B cell (primary cell): ENCODE measurements at regions not wholly inside any gene's neighbourhood (a gene's known extent, or its start where the extent isn't known, plus 50 kb on each side); places are given as distances from the start of the nearest gene placed in this dataset.

Experiments
- ATAC-seq: fragments of 200-7000 bp; cut with Tn5 transposase; one replicate; pipeline ENCODE4 v1.10.0; 2021; ENCODE audit warnings: low read depth, mild to moderate bottlenecking, moderate number of reproducible peaks, moderate library complexity
- CTCF ChIA-PET: fragments of 350-600 bp; sonication (Branson Sonifier 250); formaldehyde crosslinking; loops from one replicate; lab custom pipeline; 2021; ENCODE audit warnings: antibody characterized with exemption, inconsistent platforms; lab: Charles Lee
- POLR2A ChIA-PET: fragments of 350-600 bp; sonication (Branson Sonifier 250); formaldehyde crosslinking; loops from one replicate; lab custom pipeline; 2021; ENCODE audit warnings: antibody characterized with exemption; lab: Charles Lee
- DNase-seq: peaks from one replicate; pipeline ENCODE4 v3.0.0; 2013
- H2AFZ ChIP-seq: 2 replicates; pipeline ENCODE4 v1.6.1; 2012; ENCODE audit warnings: mild to moderate bottlenecking, low read depth, low read length; ENCODE audit not compliant: insufficient read depth, poor library complexity, severe bottlenecking
- H3K27ac ChIP-seq, 2 donors: 1 replicate in 1 of 2; 2 replicates in 1 of 2; pipeline ENCODE4 v1.5.1; 2012 to 2013; ENCODE audit warnings: low read length in 2 of 2, mild to moderate bottlenecking in 2 of 2, moderate library complexity in 1 of 2
- H3K27me3 ChIP-seq, 4 experiments: fragments of 200-600 bp in 1 of 4; sonication (generic) in 1 of 4; replicated peaks in 1 of 4; 1 replicate in 2 of 4; 2 replicates in 2 of 4; pipeline versions ENCODE4 v1.6.1 to v1.7.0; 2013 to 2016; ENCODE audit warnings: low read length in 3 of 4, mild to moderate bottlenecking in 2 of 4, mixed read lengths in 1 of 4, moderate library complexity in 1 of 4; ENCODE audit not compliant: insufficient read depth in 4 of 4, control insufficient read depth in 3 of 4; ENCODE audit errors: control extremely low read depth in 1 of 4
- H3K36me3 ChIP-seq, 2 experiments: replicated peaks in 1 of 2; 1 replicate in 1 of 2; 2 replicates in 1 of 2; pipeline versions ENCODE4 v1.6.1 to v1.7.1; 2013; ENCODE audit warnings: low read length in 1 of 2; ENCODE audit not compliant: insufficient read depth in 2 of 2, control insufficient read depth in 1 of 2; ENCODE audit errors: control extremely low read depth in 1 of 2, extremely low read depth in 1 of 2
- H3K4me1 ChIP-seq, 2 donors: fragments of 200-600 bp in 1 of 2; sonication (generic) in 1 of 2; 1 replicate in 1 of 2; 2 replicates in 1 of 2; pipeline versions ENCODE4 v1.5.1 to v1.6.1; 2013 to 2017; ENCODE audit warnings: low read length in 2 of 2; ENCODE audit not compliant: control insufficient read depth in 2 of 2, insufficient read depth in 2 of 2
- H3K4me2 ChIP-seq: replicated peaks from 2 replicates; pipeline ENCODE3; 2012; ENCODE audit warnings: mild to moderate bottlenecking, low read depth, low read length; ENCODE audit not compliant: poor library complexity, severe bottlenecking
- H3K4me3 ChIP-seq, 5 experiments: fragments of 200-600 bp in 1 of 5; sonication (generic) in 1 of 5; 1 replicate in 3 of 5; 2 replicates in 2 of 5; pipeline versions ENCODE4 v1.5.1 to v1.7.0; 2011 to 2016; ENCODE audit warnings: low read length in 4 of 5, mild to moderate bottlenecking in 4 of 5, low read depth in 2 of 5, control low read depth in 1 of 5, moderate library complexity in 1 of 5; ENCODE audit not compliant: insufficient read depth in 1 of 5; ENCODE audit errors: control extremely low read depth in 1 of 5, extremely low read depth in 1 of 5
- H3K79me2 ChIP-seq: fragments of 200-600 bp; sonication (generic); one replicate; pipeline ENCODE4 v1.6.0; 2016; ENCODE audit warnings: low read length; ENCODE audit not compliant: control insufficient read depth, insufficient read depth
- H3K9ac ChIP-seq: fragments of 200-600 bp; sonication (generic); 2 replicates; pipeline ENCODE4 v1.6.1; 2017; ENCODE audit warnings: mild to moderate bottlenecking, low read length, moderate library complexity
- H3K9me3 ChIP-seq, 3 donors: one replicate each; pipeline versions ENCODE4 v1.6.1 to v1.7.1; 2013; ENCODE audit warnings: low read length in 2 of 3; ENCODE audit not compliant: control insufficient read depth in 2 of 3, insufficient read depth in 1 of 3; ENCODE audit errors: control extremely low read depth in 1 of 3
- H4K20me1 ChIP-seq: 2 replicates; pipeline ENCODE4 v1.6.0; 2012; ENCODE audit warnings: mild to moderate bottlenecking, low read length; ENCODE audit not compliant: insufficient read depth, control insufficient read depth, poor library complexity, severe bottlenecking
- H3K27ac Mint-ChIP-seq: one replicate; pipeline ENCODE4 v1.8.0; 2021; ENCODE audit warnings: mixed read lengths
- H3K27me3 Mint-ChIP-seq: one replicate; pipeline ENCODE4 v1.8.0; 2021; ENCODE audit warnings: mixed read lengths
- H3K4me1 Mint-ChIP-seq: one replicate; pipeline ENCODE4 v1.8.0; 2021; ENCODE audit warnings: mixed read lengths
- H3K4me3 Mint-ChIP-seq: one replicate; pipeline ENCODE4 v1.8.0; 2021; ENCODE audit warnings: mixed read lengths
- H3K9me3 Mint-ChIP-seq: one replicate; pipeline ENCODE4 v1.8.0; 2022; ENCODE audit warnings: mixed read lengths; ENCODE audit not compliant: insufficient read depth
- EZH2 ChIP-seq: IDR thresholded peaks from 2 replicates; pipeline ENCODE4 v1.6.1; 2012; ENCODE audit warnings: borderline replicate concordance, low read depth, mild to moderate bottlenecking, moderate library complexity, low read length; ENCODE audit not compliant: insufficient read depth, poor library complexity, severe bottlenecking
- WGBS: methylation state at CpG from one replicate; pipeline ENCODE4 v1.1.5; 2013; ENCODE audit warnings: missing lambda C conversion rate; ENCODE audit not compliant: insufficient coverage; 5-methylcytosine and 5-hydroxymethylcytosine counted together
- intact Hi-C: fragments of 100-400 bp; cut with micrococcal nuclease; formaldehyde crosslinking; loops from one replicate; pipeline ENCODE4 v1.10.0; 2022
- TF ChIP-seq, protein P1 (sequence below): fragments of 200-600 bp; IDR thresholded peaks from one replicate; pipeline ENCODE4 v1.8.0; 2022; ENCODE audit warnings: antibody characterized with exemption, mild to moderate bottlenecking

- Histone ChIP-seq H4K20me1 (no peaks in the 10 kb centered on the region), H3K9ac (no peak overlapping the region), H3K9me3 (peaks cover 0 to under 1% (median 0%) of the 10 kb centered on the region in 3 donors), H3K4me1 (no peaks in the 10 kb centered on the region), H3K4me2 (no peak overlapping the region), H3K27me3 (no peaks in the 10 kb centered on the region), H2AFZ (no peak overlapping the region), H3K79me2 (no peaks in the 10 kb centered on the region), H3K4me3 (no peak overlapping the region), H3K36me3 (no peaks in the 10 kb centered on the region), H3K27ac (no peak overlapping the region)
- Mint-ChIP-seq H3K4me1 (no peaks in the 10 kb centered on the region), H3K27ac (no peak overlapping the region), H3K9me3 (no peaks in the 10 kb centered on the region), H3K27me3 (no peaks in the 10 kb centered on the region), H3K4me3 (no peak overlapping the region)
- POLR2A ChIA-PET, result no interaction called here
- no peak for TF ChIP-seq EZH2
- TF ChIP-seq, protein P1, sequence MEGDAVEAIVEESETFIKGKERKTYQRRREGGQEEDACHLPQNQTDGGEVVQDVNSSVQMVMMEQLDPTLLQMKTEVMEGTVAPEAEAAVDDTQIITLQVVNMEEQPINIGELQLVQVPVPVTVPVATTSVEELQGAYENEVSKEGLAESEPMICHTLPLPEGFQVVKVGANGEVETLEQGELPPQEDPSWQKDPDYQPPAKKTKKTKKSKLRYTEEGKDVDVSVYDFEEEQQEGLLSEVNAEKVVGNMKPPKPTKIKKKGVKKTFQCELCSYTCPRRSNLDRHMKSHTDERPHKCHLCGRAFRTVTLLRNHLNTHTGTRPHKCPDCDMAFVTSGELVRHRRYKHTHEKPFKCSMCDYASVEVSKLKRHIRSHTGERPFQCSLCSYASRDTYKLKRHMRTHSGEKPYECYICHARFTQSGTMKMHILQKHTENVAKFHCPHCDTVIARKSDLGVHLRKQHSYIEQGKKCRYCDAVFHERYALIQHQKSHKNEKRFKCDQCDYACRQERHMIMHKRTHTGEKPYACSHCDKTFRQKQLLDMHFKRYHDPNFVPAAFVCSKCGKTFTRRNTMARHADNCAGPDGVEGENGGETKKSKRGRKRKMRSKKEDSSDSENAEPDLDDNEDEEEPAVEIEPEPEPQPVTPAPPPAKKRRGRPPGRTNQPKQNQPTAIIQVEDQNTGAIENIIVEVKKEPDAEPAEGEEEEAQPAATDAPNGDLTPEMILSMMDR, result no peak
- no peak for ATAC-seq
- CTCF ChIA-PET, result no interaction called here
- WGBS, result no CpG with 5 or more reads among the region's 4 CpGs
- no peak for DNase-seq
- intact Hi-C loops, result no loop called here
Observed at GRCh38 chr15:92289733-92290132, 103.9 kb upstream of the ST8SIA2 start.

- TF ChIP-seq, protein P1, result no peak
- TF ChIP-seq EZH2, result no peak
- Mint-ChIP-seq H3K4me1 (no peaks in the 10 kb centered on the region), H3K9me3 (no peaks in the 10 kb centered on the region), H3K4me3 (no peak overlapping the region), H3K27me3 (no peaks in the 10 kb centered on the region), H3K27ac (no peak overlapping the region)
- Histone ChIP-seq H3K4me2 (no peak overlapping the region), H3K9me3 (peaks cover 0 to 4% (median 0%) of the 10 kb centered on the region in 3 donors), H2AFZ (no peak overlapping the region), H4K20me1 (no peaks in the 10 kb centered on the region), H3K36me3 (no peaks in the 10 kb centered on the region), H3K9ac (no peak overlapping the region), H3K4me1 (no peaks in the 10 kb centered on the region), H3K4me3 (no peak overlapping the region), H3K27ac (no peak overlapping the region), H3K27me3 (no peaks in the 10 kb centered on the region), H3K79me2 (no peaks in the 10 kb centered on the region)
- DNase-seq (no peak), ATAC-seq (no peak)
- POLR2A ChIA-PET, result no interaction called here
- intact Hi-C loops, result no loop called here
- CTCF ChIA-PET, result no interaction called here
- 100% methylated on average over 1 of the region's 5 CpGs for WGBS
Observed at GRCh38 chr15:92290359-92290992, 103.2 kb upstream of the ST8SIA2 start.
